ENCODE measurements at regions not wholly inside any gene's neighbourhood (a gene's known extent, or its start where the extent isn't known, plus 50 kb on each side); places are given as distances from the start of the nearest gene placed in this dataset.

- TF ChIP-seq ZNF878 (CRISPR knock-in tag; IDR thresholded peaks at IDR 0.05) = no peak
- TF ChIP-seq KDM3A (CRISPR knock-in tag; IDR thresholded peaks at IDR 0.05; ENCODE audit: low read depth) = no peak
- TF ChIP-seq PAXIP1 (CRISPR knock-in tag; conservative IDR thresholded peaks at IDR 0.05) = no peak
- no peak for TF ChIP-seq ZNF138 (CRISPR knock-in tag; IDR thresholded peaks at IDR 0.05; ENCODE audit: low read depth)
- no peak for TF ChIP-seq KLF11 (CRISPR knock-in tag; IDR thresholded peaks at IDR 0.05)
- TF ChIP-seq CSRNP2 (CRISPR knock-in tag; conservative IDR thresholded peaks at IDR 0.05; ENCODE audit: low read depth) = no peak
- TF ChIP-seq ZNF33A (CRISPR knock-in tag; IDR thresholded peaks at IDR 0.05; ENCODE audit: borderline replicate concordance) = no peak
Measured at GRCh38 chr20:48265791-48266190, 480.5 kb upstream of the SULF2 start (continued).

GRCh38 chr20:48262955-48263354, 477.7 kb upstream of the SULF2 start:
- POLR2A ChIA-PET = no interaction called here
- Histone ChIP-seq H2AFZ (ENCODE audit: low read length) (no peak overlapping the region), H3K79me2 (ENCODE audit: insufficient read depth, low read length) (no peaks in the 10 kb centered on the region), H3K27me3 (ENCODE audit: control insufficient read depth in 1 of 2, insufficient read depth in 2 of 2, low read length in 2 of 2) (no peaks in the 10 kb centered on the region; a peak in 1 of 5 replicates), H3K9me3 (ENCODE audit: low read length) (no peaks in the 10 kb centered on the region), H3K4me2 (ENCODE audit: low read depth, low read length) (no peak overlapping the region), H3K4me1 (ENCODE audit: insufficient read depth, low read length) (no peaks in the 10 kb centered on the region), H3K27ac (ENCODE audit: extremely low read length, insufficient read depth, low read length) (no peak overlapping the region), H3K4me3 (replicated peaks in 1 of 3; ENCODE audit: insufficient read depth in 1 of 3, low read depth in 2 of 3, low read length in 3 of 3) (no peak overlapping the region), H3K36me3 (replicated peaks in 1 of 2; ENCODE audit: control insufficient read depth in 1 of 2, insufficient read depth in 2 of 2, low read length in 2 of 2) (no peaks in the 10 kb centered on the region), H3K9ac (ENCODE audit: insufficient read depth, low read depth, low read length) (no peak overlapping the region), H4K20me1 (ENCODE audit: insufficient read depth, low read length) (no peaks in the 10 kb centered on the region)
- BruUV-seq (replicated peaks) = no TSS peak
- in situ Hi-C loops (cut with HindIII; ENCODE audit: extremely low pct_ligation_motif_present, low pct_unique_long_range_greater_than_20kb) = no loop called here
- no peak for FAIRE-seq
- intact Hi-C loops (cut with micrococcal nuclease; ENCODE audit: unreplicated experiment) = no loop called here
- CTCF ChIA-PET (ENCODE audit: low intra/inter-chr PET ratio, low total read pairs) = no interaction called here
- DNase-seq (ENCODE audit: low spot score) = no peak
- ATAC-seq = no peak
- TF ChIP-seq ZBTB1 (CRISPR knock-in tag; IDR thresholded peaks at IDR 0.05; ENCODE audit: borderline replicate concordance) (no peak), HIVEP1 (CRISPR knock-in tag; IDR thresholded peaks at IDR 0.05) (no peak), ZSCAN31 (CRISPR knock-in tag; IDR thresholded peaks at IDR 0.05; ENCODE audit: low read depth) (no peak), PHB2 (IDR thresholded peaks at IDR 0.05; ENCODE audit: partially characterized antibody) (no peak), TBL1XR1 (IDR thresholded peaks at IDR 0.05; ENCODE audit: borderline replicate concordance, low read length, partially characterized antibody) (no peak), ZBTB34 (CRISPR knock-in tag; IDR thresholded peaks at IDR 0.05) (no peak), ZFP82 (CRISPR knock-in tag; IDR thresholded peaks at IDR 0.05; ENCODE audit: borderline replicate concordance) (no peak), ZKSCAN8 (CRISPR knock-in tag; IDR thresholded peaks at IDR 0.05; ENCODE audit: borderline replicate concordance) (no peak), MLLT10 (CRISPR knock-in tag; IDR thresholded peaks at IDR 0.05) (no peak), ZMYM4 (CRISPR knock-in tag; IDR thresholded peaks at IDR 0.05) (no peak), HMGA1 (CRISPR knock-in tag; conservative IDR thresholded peaks at IDR 0.05) (no peak)
